HepG2 (cell line): ENCODE measurements at regions not wholly inside any gene's neighbourhood (a gene's known extent, or its start where the extent isn't known, plus 50 kb on each side); places are given as distances from the start of the nearest gene placed in this dataset.

Source experiments
- ATAC-seq: fragments of 200-7000 bp; cut with Tn5 transposase; 3 replicates; pipeline ENCODE4 v1.9.1; 2020; ENCODE audit warnings: mild to moderate bottlenecking, moderate library complexity
- BruUV-seq: library from RNA; stranded (reverse); fragments of 400-500 nt; replicated peaks from 2 replicates; lab custom pipeline; 2021; lab: Mats Ljungman, UMichigan
- CTCF ChIA-PET: fragments of 300-600 bp; formaldehyde crosslinking; extraction: SDS; loops from one replicate; lab custom pipeline; 2021; ENCODE audit warnings: low total read pairs, inconsistent platforms, low intra/inter-chr PET ratio; lab: Yijun Ruan, JAX
- POLR2A ChIA-PET: fragments of 350-600 bp; sonication (Branson Sonifier 250); formaldehyde crosslinking; loops from one replicate; lab custom pipeline; 2020; ENCODE audit warnings: antibody characterized with exemption, inconsistent platforms; lab: Yijun Ruan, JAX
- DNase-seq: peaks from one replicate; pipeline ENCODE4 v3.0.0-alpha.2; 2015; ENCODE audit warnings: low spot score
- FAIRE-seq: peaks from 3 replicates; lab custom pipeline; 2011; peaks lifted over from hg19 to GRCh38; lab: Jason Lieb, UNC
- H2AFZ ChIP-seq: one replicate; pipeline ENCODE4 v1.6.1; 2011; ENCODE audit warnings: low read length, inconsistent platforms
- H3K27ac ChIP-seq: fragments of 300-600 bp; 3 replicates; pipeline ENCODE4 v1.8.0; 2011; ENCODE audit warnings: mixed run types, mild to moderate bottlenecking, mixed read lengths, low read length, inconsistent platforms; ENCODE audit not compliant: insufficient read depth; ENCODE audit errors: extremely low read length
- H3K27me3 ChIP-seq, 2 experiments: fragments of 200-600 bp in 1 of 2; 2 replicates in 1 of 2; 3 replicates in 1 of 2; pipeline versions ENCODE4 v1.6.0 to v1.8.0; 2011; ENCODE audit warnings: low read length in 2 of 2, mild to moderate bottlenecking in 2 of 2, moderate library complexity in 2 of 2, inconsistent platforms in 1 of 2; ENCODE audit not compliant: insufficient read depth in 2 of 2, control insufficient read depth in 1 of 2
- H3K36me3 ChIP-seq, 2 experiments: fragments of 200-600 bp in 1 of 2; replicated peaks in 1 of 2; 2 replicates in 1 of 2; 3 replicates in 1 of 2; pipeline versions ENCODE4 v1.5.1 to v1.8.0; 2011; ENCODE audit warnings: low read length in 2 of 2, inconsistent platforms in 1 of 2; ENCODE audit not compliant: insufficient read depth in 2 of 2, control insufficient read depth in 1 of 2
- H3K4me1 ChIP-seq: 2 replicates; pipeline ENCODE4 v1.5.1; 2012; ENCODE audit warnings: low read length, inconsistent platforms; ENCODE audit not compliant: insufficient read depth
- H3K4me2 ChIP-seq: 2 replicates; pipeline ENCODE4 v1.6.0; 2011; ENCODE audit warnings: low read depth, low read length, inconsistent platforms
- H3K4me3 ChIP-seq, 3 experiments: fragments of 200-600 bp in 1 of 3; sonication (generic), shearing (Covaris generic) in 1 of 3; replicated peaks in 1 of 3; 2 replicates each; pipeline ENCODE4 v1.5.1; 2011 to 2016; ENCODE audit warnings: low read length in 3 of 3, inconsistent platforms in 2 of 3, low read depth in 2 of 3, mild to moderate bottlenecking in 2 of 3, control low read depth in 1 of 3, mixed read lengths in 1 of 3; ENCODE audit not compliant: insufficient read depth in 1 of 3
- H3K79me2 ChIP-seq: one replicate; pipeline ENCODE4 v1.6.1; 2011; ENCODE audit warnings: low read length, inconsistent platforms; ENCODE audit not compliant: insufficient read depth
- H3K9ac ChIP-seq: 2 replicates; pipeline ENCODE4 v1.6.0; 2011; ENCODE audit warnings: mild to moderate bottlenecking, low read depth, low read length, inconsistent platforms; ENCODE audit not compliant: insufficient read depth
- H3K9me3 ChIP-seq: 2 replicates; pipeline ENCODE4 v1.5.1; 2012; ENCODE audit warnings: mild to moderate bottlenecking, low read length
- H4K20me1 ChIP-seq: 2 replicates; pipeline ENCODE4 v1.6.0; 2011; ENCODE audit warnings: inconsistent platforms, mild to moderate bottlenecking, low read length, moderate library complexity; ENCODE audit not compliant: insufficient read depth
- ADNP ChIP-seq: sonication (generic); formaldehyde crosslinking; IDR thresholded peaks from 2 replicates; pipeline ENCODE4 v1.4.0; 2020; ENCODE audit warnings: missing genetic modification reagents
- FOXK2 ChIP-seq: fragments of 450-650 bp; IDR thresholded peaks from 2 replicates; pipeline ENCODE4 v1.6.1; 2016
- GLI4 ChIP-seq: sonication (generic); formaldehyde crosslinking; IDR thresholded peaks from 2 replicates; pipeline ENCODE4 v1.5.1; 2020; ENCODE audit warnings: missing genetic modification reagents, mild to moderate bottlenecking, moderate library complexity, borderline replicate concordance
- MED1 ChIP-seq: sonication (generic); formaldehyde crosslinking; IDR thresholded peaks from 2 replicates; pipeline ENCODE4 v1.4.0; 2020; ENCODE audit warnings: missing genetic modification reagents
- NFIC ChIP-seq: IDR thresholded peaks from 2 replicates; pipeline ENCODE4 v1.6.1; 2012; ENCODE audit warnings: mild to moderate bottlenecking, low read length, inconsistent platforms
- POLR2AphosphoS2 ChIP-seq: IDR thresholded peaks from 2 replicates; pipeline ENCODE4 v1.6.1; 2011; ENCODE audit warnings: low read depth, low read length, improper control_type of control experiment
- REL ChIP-seq: sonication (generic); formaldehyde crosslinking; conservative IDR thresholded peaks from 2 replicates; pipeline ENCODE4 v1.8.0; 2022; ENCODE audit warnings: mild to moderate bottlenecking, missing genetic modification reagents, moderate library complexity
- U2AF2 ChIP-seq: fragments of 200-400 bp; formaldehyde crosslinking; IDR thresholded peaks from 2 replicates; pipeline ENCODE4 v1.6.1; 2017; ENCODE audit warnings: low read depth, mild to moderate bottlenecking, low read length
- ZNF138 ChIP-seq: sonication (generic); formaldehyde crosslinking; IDR thresholded peaks from 2 replicates; pipeline ENCODE4 v1.5.0; 2020; ENCODE audit warnings: mild to moderate bottlenecking, low read depth, missing genetic modification reagents
- ZNF296 ChIP-seq: sonication (generic); formaldehyde crosslinking; conservative IDR thresholded peaks from 2 replicates; pipeline ENCODE4 v1.5.0; 2020; ENCODE audit warnings: mild to moderate bottlenecking, missing genetic modification reagents
- ZNF83 ChIP-seq: sonication (generic); formaldehyde crosslinking; IDR thresholded peaks from 2 replicates; pipeline ENCODE4 v1.4.0; 2020; ENCODE audit warnings: missing genetic modification reagents, mild to moderate bottlenecking, borderline replicate concordance
- ZSCAN25 ChIP-seq: sonication (generic); formaldehyde crosslinking; IDR thresholded peaks from 2 replicates; pipeline ENCODE4 v1.8.0; 2022; ENCODE audit warnings: mild to moderate bottlenecking, missing genetic modification reagents
- WGBS: methylation state at CpG from one replicate; pipeline ENCODE4 v1.1.6; 2017; ENCODE audit warnings: low lambda C conversion rate; 5-methylcytosine and 5-hydroxymethylcytosine counted together
- in situ Hi-C: cut with HindIII; loops from 2 replicates; pipeline ENCODE4 v1.10.0; 2017; ENCODE audit warnings: low pct_unique_long_range_greater_than_20kb; ENCODE audit not compliant: extremely low pct_ligation_motif_present
- intact Hi-C: fragments of 100-400 bp; cut with micrococcal nuclease; formaldehyde crosslinking; loops from one replicate; pipeline ENCODE4 v1.10.0; 2022; ENCODE audit not compliant: unreplicated experiment
- TF ChIP-seq, protein P1 (sequence below): sonication (generic); formaldehyde crosslinking; IDR thresholded peaks from 2 replicates; pipeline ENCODE4 v1.4.0; 2020; ENCODE audit warnings: missing genetic modification reagents
- TF ChIP-seq, protein P2 (sequence below): sonication (generic); formaldehyde crosslinking; IDR thresholded peaks from 2 replicates; pipeline ENCODE4 v1.9.0; 2021; ENCODE audit warnings: missing genetic modification reagents, mild to moderate bottlenecking, borderline replicate concordance

DNA sequence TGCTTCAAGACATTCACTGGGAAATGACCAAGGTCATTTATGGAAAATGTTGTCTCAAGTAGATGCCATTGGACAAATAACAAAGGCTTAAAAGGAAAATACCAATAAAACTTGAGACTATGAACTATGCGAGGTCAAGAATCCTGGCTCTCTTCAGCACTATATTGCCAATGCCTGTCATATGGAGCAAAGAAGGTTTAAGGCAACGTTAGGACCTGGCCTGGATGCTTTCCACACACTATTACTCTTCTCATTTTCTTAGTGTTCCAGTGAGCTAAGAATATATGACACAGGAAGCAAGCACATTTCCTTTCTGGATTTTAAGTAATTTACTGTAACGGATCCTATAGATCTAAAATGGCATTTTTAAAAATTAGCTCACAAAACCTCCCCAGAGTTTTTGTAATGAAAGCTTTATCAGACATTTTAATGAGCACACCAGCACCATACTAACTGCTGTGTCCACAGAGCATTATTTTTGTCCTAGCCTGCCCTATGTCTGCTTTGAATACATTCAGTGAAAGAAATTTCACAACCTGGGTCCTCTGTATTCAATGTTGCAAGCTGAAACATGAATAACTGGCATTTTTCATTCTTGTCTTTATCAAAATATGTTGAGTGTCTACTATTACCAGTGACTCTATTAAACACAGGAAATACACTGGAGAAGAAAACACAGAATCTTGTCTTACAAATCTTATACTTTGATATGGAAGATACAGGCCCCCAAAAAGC is 315.6 kb downstream of the CETN3 start:
- 4% methylated on average over 3 of the region's 3 CpGs for WGBS
- TF ChIP-seq MED1 (CRISPR knock-in tag) = no peak
- Histone ChIP-seq H4K20me1 (no peaks in the 10 kb centered on the region), H3K9ac (no peak overlapping the region), H3K27me3 (no peaks in the 10 kb centered on the region), H3K36me3 (no peaks in the 10 kb centered on the region), H3K79me2 (no peaks in the 10 kb centered on the region), H3K9me3 (no peaks in the 10 kb centered on the region; the same call in 1 of the 2 replicates), H3K4me1 (no peaks in the 10 kb centered on the region), H3K27ac (no peak overlapping the region), H2AFZ (no peak overlapping the region), H3K4me3 (no peak overlapping the region), H3K4me2 (no peak overlapping the region)
- FAIRE-seq = no peak
- ChIA-PET CTCF (no interaction called here), POLR2A (no interaction called here)
- intact Hi-C loops (no loop called here), in situ Hi-C loops (no loop called here)
- no TSS peak for BruUV-seq
- no peak for ATAC-seq
- no peak for DNase-seq

DNA sequence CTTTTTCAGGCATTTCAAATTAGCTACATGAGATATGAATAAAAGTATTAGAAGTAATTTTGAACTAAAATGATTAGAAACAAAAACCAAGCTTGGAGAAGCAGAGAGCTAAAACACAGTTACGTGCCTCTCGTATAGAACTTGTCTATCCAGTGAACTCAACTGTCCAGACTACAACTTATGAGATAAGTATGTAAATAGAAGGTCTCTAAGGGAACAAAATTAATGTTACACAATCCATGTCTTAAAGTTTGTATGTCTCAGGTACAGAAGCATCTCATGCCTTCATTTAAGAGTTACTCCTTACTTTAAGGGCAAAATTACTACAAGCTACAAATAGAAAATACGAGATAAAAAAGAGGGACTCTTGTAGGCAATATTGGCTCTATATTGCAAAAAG is 316.8 kb downstream of the CETN3 start:
- DNase-seq (no peak), FAIRE-seq (no peak)
- POLR2A ChIA-PET = no interaction called here
- Histone ChIP-seq H3K36me3 (no peaks in the 10 kb centered on the region), H3K9ac (no peak overlapping the region)
- TF ChIP-seq, protein P1, sequence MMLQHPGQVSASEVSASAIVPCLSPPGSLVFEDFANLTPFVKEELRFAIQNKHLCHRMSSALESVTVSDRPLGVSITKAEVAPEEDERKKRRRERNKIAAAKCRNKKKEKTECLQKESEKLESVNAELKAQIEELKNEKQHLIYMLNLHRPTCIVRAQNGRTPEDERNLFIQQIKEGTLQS (CRISPR knock-in tag) = no peak
- no peak for TF ChIP-seq ZNF138 (CRISPR knock-in tag)
- TF ChIP-seq ZSCAN25 (CRISPR knock-in tag) = no peak
- TF ChIP-seq ADNP = no peak
- TF ChIP-seq ZNF83 (CRISPR knock-in tag) = no peak
- TF ChIP-seq POLR2AphosphoS2 = no peak
- TF ChIP-seq, protein P2, sequence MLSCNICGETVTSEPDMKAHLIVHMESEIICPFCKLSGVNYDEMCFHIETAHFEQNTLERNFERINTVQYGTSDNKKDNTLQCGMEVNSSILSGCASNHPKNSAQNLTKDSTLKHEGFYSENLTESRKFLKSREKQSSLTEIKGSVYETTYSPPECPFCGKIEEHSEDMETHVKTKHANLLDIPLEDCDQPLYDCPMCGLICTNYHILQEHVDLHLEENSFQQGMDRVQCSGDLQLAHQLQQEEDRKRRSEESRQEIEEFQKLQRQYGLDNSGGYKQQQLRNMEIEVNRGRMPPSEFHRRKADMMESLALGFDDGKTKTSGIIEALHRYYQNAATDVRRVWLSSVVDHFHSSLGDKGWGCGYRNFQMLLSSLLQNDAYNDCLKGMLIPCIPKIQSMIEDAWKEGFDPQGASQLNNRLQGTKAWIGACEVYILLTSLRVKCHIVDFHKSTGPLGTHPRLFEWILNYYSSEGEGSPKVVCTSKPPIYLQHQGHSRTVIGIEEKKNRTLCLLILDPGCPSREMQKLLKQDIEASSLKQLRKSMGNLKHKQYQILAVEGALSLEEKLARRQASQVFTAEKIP (CRISPR knock-in tag) = no peak
- TF ChIP-seq U2AF2 = no peak
- no peak for TF ChIP-seq FOXK2
- no peak for TF ChIP-seq ZNF296 (CRISPR knock-in tag)
- no peak for TF ChIP-seq NFIC
- TF ChIP-seq GLI4 (CRISPR knock-in tag) = no peak
- no peak for TF ChIP-seq REL (CRISPR knock-in tag)
- TF ChIP-seq, all 625 proteins: peak for 0
- Histone ChIP-seq H4K20me1 (no peaks in the 10 kb centered on the region), H3K27me3 (no peaks in the 10 kb centered on the region), H3K79me2 (no peaks in the 10 kb centered on the region), H3K4me1 (no peaks in the 10 kb centered on the region), H3K27ac (no peak overlapping the region), H2AFZ (no peak overlapping the region), H3K4me3 (no peak overlapping the region), H3K4me2 (no peak overlapping the region), H3K9me3 (peaks cover 7% of the 10 kb centered on the region; the same call in 1 of the 2 replicates)
- WGBS = 4% methylated on average over 3 of the region's 3 CpGs
- in situ Hi-C loops (no loop called here), intact Hi-C loops (no loop called here)
- no peak for ATAC-seq
- CTCF ChIA-PET = no interaction called here
- BruUV-seq = no TSS peak
